ENCODE measurements at regions not wholly inside any gene's neighbourhood (a gene's known extent, or its start where the extent isn't known, plus 50 kb on each side); places are given as distances from the start of the nearest gene placed in this dataset.

GRCh38 chr21:35635994-35636393 lies 424.3 kb downstream of the SETD4 start:
- Histone ChIP-seq H3F3A (ENCODE audit: control insufficient read depth, insufficient read depth) (no peaks in the 10 kb centered on the region), H3K9me2 (replicated peaks; ENCODE audit: control insufficient read depth, low read length) (no peaks in the 10 kb centered on the region), H3K27ac (ENCODE audit: low read depth, low read length) (no peak overlapping the region), H3K79me2 (ENCODE audit: control insufficient read depth, low read length) (no peaks in the 10 kb centered on the region), H3K4me1 (ENCODE audit: control insufficient read depth, low read length) (no peaks in the 10 kb centered on the region), H3K27me3 (ENCODE audit: control insufficient read depth, low read length) (no peaks in the 10 kb centered on the region), H3K4me3 (ENCODE audit: low read length) (no peak overlapping the region), H3K36me3 (ENCODE audit: control insufficient read depth, low read length) (no peaks in the 10 kb centered on the region), H4K20me1 (ENCODE audit: control insufficient read depth, insufficient read depth, low read depth, low read length) (no peaks in the 10 kb centered on the region), H3K9me3 (ENCODE audit: control insufficient read depth, insufficient read depth, low read length) (no peaks in the 10 kb centered on the region), H3K4me2 (ENCODE audit: low read length) (no peak overlapping the region)
- no peak for TF ChIP-seq CTCF (IDR thresholded peaks at IDR 0.05; ENCODE audit: low read depth, low read length, poor library complexity, severe bottlenecking)
- no peak for TF ChIP-seq EZH2phosphoT487 (IDR thresholded peaks at IDR 0.05; ENCODE audit: borderline replicate concordance, low read length)

GRCh38 chr21:35635261-35635660 lies 425.1 kb downstream of the SETD4 start:
- H4K20me1 ChIP-seq (ENCODE audit: control insufficient read depth, insufficient read depth, low read depth, low read length) = no peaks in the 10 kb centered on the region
- no peak overlapping the region for H3K4me2 ChIP-seq (ENCODE audit: low read length)
- no peaks in the 10 kb centered on the region for H3K79me2 ChIP-seq (ENCODE audit: control insufficient read depth, low read length)
- H3K27me3 ChIP-seq (ENCODE audit: control insufficient read depth, low read length) = no peaks in the 10 kb centered on the region
- H3K9me2 ChIP-seq (replicated peaks; ENCODE audit: control insufficient read depth, low read length) = no peaks in the 10 kb centered on the region
- no peaks in the 10 kb centered on the region for H3K36me3 ChIP-seq (ENCODE audit: control insufficient read depth, low read length)
- H3K27ac ChIP-seq (ENCODE audit: low read depth, low read length) = no peak overlapping the region
- no peaks in the 10 kb centered on the region for H3K9me3 ChIP-seq (ENCODE audit: control insufficient read depth, insufficient read depth, low read length)
- H3K4me1 ChIP-seq (ENCODE audit: control insufficient read depth, low read length) = no peaks in the 10 kb centered on the region
- TF ChIP-seq CTCF (IDR thresholded peaks at IDR 0.05; ENCODE audit: low read depth, low read length, poor library complexity, severe bottlenecking) (no peak), EZH2phosphoT487 (IDR thresholded peaks at IDR 0.05; ENCODE audit: borderline replicate concordance, low read length) (no peak)
- H3K4me3 ChIP-seq (ENCODE audit: low read length) = no peak overlapping the region
- H3F3A ChIP-seq (ENCODE audit: control insufficient read depth, insufficient read depth) = no peaks in the 10 kb centered on the region

GRCh38 chr21:35633501-35633900 lies 426.8 kb downstream of the SETD4 start:
- Histone ChIP-seq H3K27me3 (ENCODE audit: control insufficient read depth, low read length) (no peaks in the 10 kb centered on the region), H4K20me1 (ENCODE audit: control insufficient read depth, insufficient read depth, low read depth, low read length) (no peaks in the 10 kb centered on the region), H3K4me3 (ENCODE audit: low read length) (no peak overlapping the region), H3K27ac (ENCODE audit: low read depth, low read length) (no peak overlapping the region), H3K4me2 (ENCODE audit: low read length) (no peak overlapping the region), H3K9me3 (ENCODE audit: control insufficient read depth, insufficient read depth, low read length) (no peaks in the 10 kb centered on the region), H3K79me2 (ENCODE audit: control insufficient read depth, low read length) (no peaks in the 10 kb centered on the region), H3F3A (ENCODE audit: control insufficient read depth, insufficient read depth) (no peaks in the 10 kb centered on the region), H3K36me3 (ENCODE audit: control insufficient read depth, low read length) (no peaks in the 10 kb centered on the region), H3K9me2 (replicated peaks; ENCODE audit: control insufficient read depth, low read length) (no peaks in the 10 kb centered on the region), H3K4me1 (ENCODE audit: control insufficient read depth, low read length) (no peaks in the 10 kb centered on the region)
- no peak for TF ChIP-seq CTCF (IDR thresholded peaks at IDR 0.05; ENCODE audit: low read depth, low read length, poor library complexity, severe bottlenecking)

GRCh38 chr21:35632711-35633110 lies 427.6 kb downstream of the SETD4 start:
- no peaks in the 10 kb centered on the region for H3K79me2 ChIP-seq (ENCODE audit: control insufficient read depth, low read length)
- no peak overlapping the region for H3K27ac ChIP-seq (ENCODE audit: low read depth, low read length)
- H3K9me3 ChIP-seq (ENCODE audit: control insufficient read depth, insufficient read depth, low read length) = no peaks in the 10 kb centered on the region
- no peaks in the 10 kb centered on the region for H3F3A ChIP-seq (ENCODE audit: control insufficient read depth, insufficient read depth)
- no peaks in the 10 kb centered on the region for H3K36me3 ChIP-seq (ENCODE audit: control insufficient read depth, low read length)
- no peaks in the 10 kb centered on the region for H3K9me2 ChIP-seq (replicated peaks; ENCODE audit: control insufficient read depth, low read length)
- H3K4me2 ChIP-seq (ENCODE audit: low read length) = no peak overlapping the region
- no peaks in the 10 kb centered on the region for H3K27me3 ChIP-seq (ENCODE audit: control insufficient read depth, low read length)
- H4K20me1 ChIP-seq (ENCODE audit: control insufficient read depth, insufficient read depth, low read depth, low read length) = no peaks in the 10 kb centered on the region
- H3K4me3 ChIP-seq (ENCODE audit: low read length) = no peak overlapping the region
- TF ChIP-seq CTCF (IDR thresholded peaks at IDR 0.05; ENCODE audit: low read depth, low read length, poor library complexity, severe bottlenecking) = no peak
- no peak for TF ChIP-seq EZH2phosphoT487 (IDR thresholded peaks at IDR 0.05; ENCODE audit: borderline replicate concordance, low read length)
- H3K4me1 ChIP-seq (ENCODE audit: control insufficient read depth, low read length) = no peaks in the 10 kb centered on the region

All from DOHH2 (cell line).